ENCODE measurements at regions not wholly inside any gene's neighbourhood (a gene's known extent, or its start where the extent isn't known, plus 50 kb on each side); places are given as distances from the start of the nearest gene placed in this dataset.
"Not testable (repeated sequence)": the region's sequence is repeated elsewhere in the genome, so short reads cannot be mapped to it uniquely, and the experiment has no call there.

- no peak for DNase-seq
These were observed 60.7 kb upstream of the PHF21A start for GRCh38 chr11:46181843-46182424.

- DNase-seq = no peak
These were observed 60.1 kb upstream of the PHF21A start for GRCh38 chr11:46181387-46181786.

- no peak for DNase-seq
These were observed 59.5 kb upstream of the PHF21A start for GRCh38 chr11:46180736-46181135.

DNA sequence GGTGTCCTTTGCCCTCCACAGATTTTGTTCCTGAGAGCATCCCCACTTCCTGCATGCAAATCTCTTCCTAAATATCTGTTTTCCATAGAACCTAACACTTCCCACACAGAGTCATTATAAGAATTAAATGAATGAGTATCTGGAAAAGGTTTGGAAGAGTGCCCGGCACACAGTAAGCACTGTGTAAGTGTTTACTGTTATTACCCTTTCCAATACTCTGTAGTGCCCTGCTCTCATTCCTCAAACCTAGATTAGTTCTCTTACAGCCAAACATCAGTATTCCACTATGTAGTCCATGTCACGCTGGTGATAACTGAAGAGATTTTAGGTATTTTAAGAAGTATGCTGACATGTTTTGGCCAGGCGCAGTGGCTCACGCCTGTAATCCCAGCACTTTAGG, 57.3 kb upstream of the PHF21A start:
- no peak for DNase-seq

GRCh38 chr11:46176421-46176820, 55.2 kb upstream of the PHF21A start:
- no peak for DNase-seq

GRCh38 chr11:46175401-46176002, 54.2 kb upstream of the PHF21A start:
- no peak for DNase-seq

DNA sequence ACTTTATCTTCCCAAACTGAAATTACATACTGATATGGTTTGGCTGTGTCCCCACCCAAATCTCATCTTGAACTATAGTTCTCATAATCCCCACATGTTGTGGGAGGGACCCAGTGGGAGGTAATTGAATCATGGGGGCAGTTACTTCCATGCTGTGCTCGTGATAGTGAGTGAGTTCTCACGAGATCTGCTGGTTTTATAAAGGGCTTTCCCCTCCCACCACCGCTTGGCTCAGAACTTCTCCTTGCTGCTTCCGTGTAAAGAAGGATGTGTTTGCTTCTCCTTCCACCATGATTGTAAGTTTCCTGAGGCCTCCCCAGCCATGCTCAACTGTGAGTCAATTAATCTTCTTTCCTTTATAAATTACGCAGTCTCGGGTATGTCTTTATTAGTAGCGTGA, 50.4 kb upstream of the PHF21A start:
- DNase-seq = not testable (repeated sequence)
